Ureter (tissue), 1 donor: ENCODE measurements at regions not wholly inside any gene's neighbourhood (a gene's known extent, or its start where the extent isn't known, plus 50 kb on each side); places are given as distances from the start of the nearest gene placed in this dataset.
A peak's percentile ranks its signal among the peaks of the same experiment; 100 is the strongest.
"Not testable (repeated sequence)": the region's sequence is repeated elsewhere in the genome, so short reads cannot be mapped to it uniquely, and the experiment has no call there.

ENCODE experiments used
- DNase-seq: peaks from one replicate; pipeline ENCODE4 v3.0.0-alpha.2; 2020; ENCODE audit warnings: low spot score
- donor health status: DM: yes; HTN: yes; CAD: no.

GRCh38 chr7:116340943-116341907 lies 130.9 kb downstream of the TES start:
- DNase-seq = no peak

DNA sequence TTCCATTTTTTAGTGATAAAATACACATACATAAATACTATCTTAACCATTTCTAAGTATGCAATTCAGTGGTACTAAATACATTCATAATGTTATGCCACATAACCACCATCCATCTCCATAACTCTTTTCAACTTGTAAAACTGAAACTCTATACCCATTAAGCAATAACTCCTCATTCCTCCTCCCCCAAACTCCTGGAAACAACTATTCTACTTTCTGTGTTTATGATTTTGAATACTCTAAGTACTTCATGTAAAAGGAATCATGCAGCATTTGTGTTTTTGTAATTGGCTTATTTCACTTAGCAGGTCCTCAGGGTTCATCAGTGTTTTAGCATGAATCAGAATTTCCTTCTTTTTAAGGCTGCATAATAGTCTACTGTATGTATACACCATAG lies 131.8 kb downstream of the TES start:
- DNase-seq = no peak

- no peak for DNase-seq
Observed at GRCh38 chr7:116347151-116347832, 137.0 kb downstream of the TES start.

- DNase-seq = no peak
Observed at GRCh38 chr7:116348346-116348745, 138.0 kb downstream of the TES start.

DNA sequence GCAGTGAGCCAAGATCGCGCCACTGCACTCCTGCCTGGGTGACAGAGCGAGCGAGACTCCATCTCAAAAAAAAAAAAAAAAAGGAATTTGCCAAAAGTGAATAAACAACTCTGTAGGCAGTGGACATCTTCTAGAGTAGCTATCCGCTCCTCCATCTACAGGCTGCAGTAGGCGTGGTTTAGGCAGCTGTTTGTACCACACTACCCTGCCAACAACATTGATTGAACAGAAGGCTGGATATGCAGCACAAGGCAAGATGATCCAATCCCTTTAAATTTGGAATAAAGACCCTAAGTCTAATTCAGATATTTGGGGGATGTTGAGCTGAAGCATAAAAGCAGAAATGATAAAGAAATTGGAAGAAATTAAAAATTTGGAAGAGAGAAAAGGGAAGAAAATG lies 141.6 kb downstream of the TES start:
- DNase-seq = no peak

- no peak for DNase-seq
Observed at GRCh38 chr7:116353647-116354046, 143.3 kb downstream of the TES start.

DNA sequence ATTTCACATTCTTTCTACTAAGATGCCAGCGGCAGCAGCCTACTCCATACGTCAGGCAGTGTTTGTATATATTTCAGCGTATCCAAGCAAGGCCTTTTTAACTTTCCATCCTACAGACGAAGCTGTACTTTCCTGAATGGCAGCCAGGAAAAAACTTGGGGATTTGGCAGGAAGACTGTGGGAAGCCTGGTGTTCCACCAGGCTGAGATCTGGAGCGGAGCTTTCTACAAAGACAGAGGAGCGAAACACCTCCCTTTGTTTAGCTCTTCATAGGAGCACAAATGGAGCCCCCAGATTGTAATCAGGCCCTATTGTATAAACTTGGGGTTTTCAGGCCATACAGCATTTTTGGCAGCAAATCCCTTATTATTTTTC lies 143.8 kb downstream of the TES start:
- peak; percentile 52 for DNase-seq

DNA sequence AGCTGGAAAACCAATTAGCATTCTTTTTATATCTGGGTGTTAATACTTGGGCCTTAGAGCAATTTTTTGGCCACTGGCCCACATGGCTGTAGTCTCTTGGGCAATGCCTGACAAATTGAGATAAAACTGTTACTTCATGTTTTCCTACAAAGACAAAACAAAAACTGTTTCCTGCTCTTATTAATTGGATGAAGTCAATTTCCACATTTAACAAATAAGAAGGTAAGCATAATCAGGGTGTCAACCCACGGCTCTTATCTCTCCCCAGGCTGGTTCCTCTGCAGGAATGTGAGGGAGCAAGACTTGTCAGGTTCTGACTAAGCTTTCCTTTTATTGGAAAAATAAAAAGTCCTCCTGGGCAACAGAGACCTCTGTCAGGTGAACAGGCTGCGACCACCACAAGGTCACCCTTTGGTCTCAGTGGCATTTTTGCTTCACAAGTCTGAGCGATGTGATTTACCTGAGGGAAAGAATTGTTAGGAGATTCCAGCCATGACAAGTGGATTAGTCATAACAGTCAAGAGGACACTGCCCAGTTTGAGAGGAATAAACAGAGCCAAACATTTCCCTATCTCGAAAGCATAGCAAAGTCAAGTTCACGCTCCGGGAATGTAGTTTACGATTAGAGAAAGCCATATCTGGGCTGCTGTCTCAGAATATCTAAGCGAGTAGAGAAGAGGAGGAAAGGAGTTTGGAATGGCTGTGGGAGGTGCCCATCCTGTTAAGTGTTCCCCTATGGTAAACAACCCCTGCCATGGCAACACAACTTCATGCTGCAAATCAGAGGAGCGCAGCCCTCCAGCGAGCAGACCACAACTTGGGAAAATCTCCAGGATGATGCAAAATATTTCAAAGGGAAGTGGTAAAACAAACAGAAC lies 144.4 kb downstream of the TES start:
- DNase-seq = peak; percentile 50

- DNase-seq = no peak
Observed at GRCh38 chr7:116355424-116355765, 144.1 kb upstream of the CAV2 start.

GRCh38 chr7:116356333-116356965 lies 143.1 kb upstream of the CAV2 start:
- DNase-seq = no peak

DNA sequence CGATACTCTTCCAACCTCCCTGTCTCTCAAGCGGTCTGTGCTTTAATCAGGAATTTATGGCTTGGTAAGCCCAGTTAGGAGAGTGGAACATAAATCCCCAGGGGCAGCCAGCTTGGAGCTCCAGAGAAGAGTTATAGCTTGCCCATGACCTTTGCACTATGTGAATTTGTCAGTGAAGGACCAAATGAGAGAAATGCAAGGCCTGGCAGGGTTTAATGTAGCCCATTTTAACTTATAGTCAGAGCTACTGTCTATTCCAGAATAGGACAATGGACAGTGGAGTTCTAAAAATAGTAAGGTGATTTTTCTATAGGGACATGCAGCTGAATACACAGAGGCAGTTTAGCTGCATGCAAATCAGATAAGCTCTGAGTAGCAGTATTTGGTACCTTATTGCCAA lies 142.6 kb upstream of the CAV2 start:
- no peak for DNase-seq

- no peak for DNase-seq
Observed at GRCh38 chr7:116357781-116358670, 141.5 kb upstream of the CAV2 start.

GRCh38 chr7:116361767-116362166 lies 137.8 kb upstream of the CAV2 start:
- DNase-seq = no peak

DNA sequence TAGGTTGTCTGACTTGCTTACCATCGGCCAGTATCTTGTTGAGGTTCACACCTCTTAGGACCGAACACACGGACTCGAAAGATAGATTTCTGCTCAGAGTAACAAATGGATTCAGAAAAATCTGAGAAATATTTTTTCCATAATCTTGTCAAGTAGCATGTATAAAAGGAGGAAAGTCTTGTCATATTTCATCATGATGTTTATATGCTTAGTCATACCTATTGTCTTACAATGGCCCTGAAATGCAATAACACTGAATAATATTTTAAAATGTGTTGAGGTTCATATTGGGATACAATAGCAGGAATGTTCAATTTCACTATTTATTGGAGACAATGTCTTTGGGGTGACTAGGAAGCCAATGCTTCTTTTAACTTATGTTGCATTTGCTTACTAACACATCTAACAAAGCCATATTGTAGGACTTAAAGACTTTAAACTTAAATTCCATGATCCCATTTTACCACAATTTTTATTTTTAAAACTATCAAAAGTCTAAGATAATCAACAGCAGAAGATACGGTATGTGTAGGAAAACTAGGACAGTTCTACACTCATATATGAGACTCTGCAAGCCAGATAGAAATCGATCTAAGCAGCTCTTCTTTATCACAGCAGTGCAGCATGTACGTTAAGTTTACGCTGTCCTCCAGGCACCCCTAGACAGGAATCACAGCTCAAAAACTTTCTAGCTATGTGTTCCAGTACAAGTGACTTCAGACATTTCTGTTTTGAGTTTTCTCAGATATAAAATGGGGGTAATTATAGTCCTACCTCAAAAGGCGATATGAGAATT lies 135.7 kb upstream of the CAV2 start:
- no peak for DNase-seq

DNA sequence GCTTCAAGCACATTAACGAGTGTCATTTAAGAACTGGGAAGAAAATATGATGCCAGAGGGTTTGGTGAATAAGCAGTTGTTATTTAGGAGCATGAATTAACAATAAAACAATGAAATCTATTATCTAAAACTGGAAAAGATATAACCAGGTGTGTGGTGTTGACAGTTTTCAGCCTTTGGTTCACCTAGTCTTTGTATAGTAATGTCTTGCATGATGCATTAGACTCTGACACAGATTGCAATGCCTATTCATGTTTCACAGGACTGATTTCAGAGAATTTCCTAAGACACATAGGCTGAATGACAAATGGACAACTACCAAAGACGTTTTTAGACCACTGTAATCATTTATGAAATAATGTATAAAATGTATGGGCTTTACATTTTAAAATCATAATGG lies 135.1 kb upstream of the CAV2 start:
- no peak for DNase-seq

- DNase-seq = no peak
Observed at GRCh38 chr7:116365797-116366196, 133.7 kb upstream of the CAV2 start.

DNA sequence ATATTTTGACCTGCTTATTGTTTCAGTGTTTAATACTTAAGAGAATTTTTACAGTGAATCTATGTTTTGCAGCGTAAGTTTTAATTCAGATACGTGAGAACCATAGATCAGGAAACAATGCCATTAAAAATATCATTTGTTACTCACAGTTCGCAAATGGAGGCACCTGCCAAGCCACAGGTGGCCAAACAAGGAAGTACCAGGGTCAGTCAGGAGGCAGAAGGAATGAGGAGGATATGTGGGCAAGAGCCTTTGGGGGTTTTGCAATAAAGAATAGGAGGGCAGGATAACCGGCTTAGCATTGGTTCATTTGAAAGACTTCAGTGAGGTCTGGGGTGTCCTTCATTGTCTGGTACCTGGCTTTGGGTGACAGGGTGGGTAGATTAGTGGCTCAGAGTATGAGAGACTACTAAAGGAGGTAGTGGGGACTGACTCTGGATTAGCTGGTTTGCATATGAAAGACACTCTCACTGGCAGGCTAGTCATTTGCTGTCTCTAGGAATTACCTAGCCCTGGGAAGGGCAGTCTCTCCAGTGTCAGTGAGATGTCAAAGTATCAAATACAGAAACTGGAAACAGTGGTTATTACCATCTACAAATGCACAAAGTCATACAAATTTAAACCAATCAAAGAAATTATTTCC lies 132.2 kb upstream of the CAV2 start:
- no peak for DNase-seq

- no peak for DNase-seq
Observed at GRCh38 chr7:116368965-116369364, 130.6 kb upstream of the CAV2 start.

- not testable (repeated sequence) for DNase-seq
Observed at GRCh38 chr7:116371536-116371935, 128.0 kb upstream of the CAV2 start.
